Putamen (tissue), 1 donor: ENCODE measurements at regions not wholly inside any gene's neighbourhood (a gene's known extent, or its start where the extent isn't known, plus 50 kb on each side); places are given as distances from the start of the nearest gene placed in this dataset.
A peak's percentile ranks its signal among the peaks of the same experiment; 100 is the strongest.

Experiments used
- DNase-seq: peaks from one replicate; pipeline ENCODE4 v3.0.0-alpha.2; 2016; ENCODE audit warnings: low spot score

DNA sequence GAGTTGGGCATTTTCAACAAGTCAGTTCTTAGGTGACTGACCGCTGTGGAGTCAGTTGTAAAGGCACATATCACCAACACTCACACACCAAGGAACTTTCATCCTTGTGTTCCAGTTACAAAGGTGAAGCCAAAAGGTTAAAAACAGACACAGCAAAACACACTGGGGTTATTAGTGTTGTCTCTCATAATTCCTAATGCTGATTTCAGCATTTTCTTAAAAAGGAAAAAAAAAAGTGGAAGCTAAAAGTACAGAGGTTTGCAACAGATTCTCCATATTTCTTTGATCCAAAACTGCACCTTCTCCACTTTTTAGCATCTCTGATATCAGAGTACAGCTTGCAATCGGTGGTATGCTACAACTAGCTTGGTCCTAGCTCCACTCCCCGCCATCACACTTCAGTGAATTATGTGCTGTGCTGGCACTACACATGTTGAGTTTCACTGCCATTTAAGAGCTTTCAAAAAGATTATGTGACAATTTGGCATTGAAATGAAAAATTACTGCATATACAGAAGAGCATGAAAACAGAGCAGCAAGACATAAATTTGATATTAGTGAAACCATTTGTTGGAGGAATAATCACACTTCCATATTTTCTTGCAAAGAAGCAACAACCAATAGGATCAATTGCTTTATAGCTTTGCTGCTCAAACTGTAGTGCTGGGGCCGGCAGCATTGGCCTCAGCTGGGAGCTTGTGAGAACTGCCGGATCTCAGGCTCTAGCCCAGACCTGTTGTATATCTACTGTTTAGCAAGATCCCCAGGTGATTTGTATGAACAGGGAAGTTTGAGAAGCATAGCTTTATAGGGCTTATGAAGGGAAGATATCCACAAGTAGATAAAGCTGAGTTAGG is 62.3 kb upstream of the DAPL1 start:
- no peak for DNase-seq

DNA sequence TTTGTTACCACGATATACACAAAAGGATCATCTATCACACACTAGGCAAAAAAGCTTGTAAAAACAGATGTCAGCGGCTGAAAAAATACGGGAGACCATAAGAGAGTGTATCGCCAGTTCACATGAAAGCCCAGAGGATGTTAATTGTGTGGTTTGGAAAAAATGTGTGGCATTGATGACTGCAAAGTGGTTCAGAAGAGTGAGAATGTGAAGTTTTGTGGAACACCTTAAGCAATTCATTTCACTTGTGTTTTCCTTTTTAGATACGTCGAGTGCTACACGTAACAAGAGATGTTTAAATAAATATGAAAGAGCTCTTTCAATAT is 61.7 kb upstream of the DAPL1 start:
- no peak for DNase-seq

DNA sequence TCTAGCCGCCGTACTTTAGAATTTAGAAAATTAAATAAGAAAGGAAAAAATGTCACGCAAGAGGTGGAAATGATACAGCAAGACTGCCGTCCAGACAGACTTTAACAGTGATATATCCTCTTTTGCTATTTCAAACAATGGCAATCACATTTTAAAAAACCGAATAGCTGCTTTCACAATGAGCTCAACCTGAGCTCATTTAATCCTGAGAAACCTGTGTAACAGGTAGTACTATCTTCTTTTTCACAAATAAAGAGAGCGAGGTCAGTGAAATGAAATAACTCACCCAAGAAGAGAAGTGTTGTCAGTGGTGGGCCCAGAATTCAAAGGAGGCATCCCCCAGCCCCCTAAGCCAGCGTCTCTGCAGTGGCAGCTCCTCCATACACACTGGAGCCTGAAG is 60.7 kb upstream of the DAPL1 start:
- no peak for DNase-seq

DNA sequence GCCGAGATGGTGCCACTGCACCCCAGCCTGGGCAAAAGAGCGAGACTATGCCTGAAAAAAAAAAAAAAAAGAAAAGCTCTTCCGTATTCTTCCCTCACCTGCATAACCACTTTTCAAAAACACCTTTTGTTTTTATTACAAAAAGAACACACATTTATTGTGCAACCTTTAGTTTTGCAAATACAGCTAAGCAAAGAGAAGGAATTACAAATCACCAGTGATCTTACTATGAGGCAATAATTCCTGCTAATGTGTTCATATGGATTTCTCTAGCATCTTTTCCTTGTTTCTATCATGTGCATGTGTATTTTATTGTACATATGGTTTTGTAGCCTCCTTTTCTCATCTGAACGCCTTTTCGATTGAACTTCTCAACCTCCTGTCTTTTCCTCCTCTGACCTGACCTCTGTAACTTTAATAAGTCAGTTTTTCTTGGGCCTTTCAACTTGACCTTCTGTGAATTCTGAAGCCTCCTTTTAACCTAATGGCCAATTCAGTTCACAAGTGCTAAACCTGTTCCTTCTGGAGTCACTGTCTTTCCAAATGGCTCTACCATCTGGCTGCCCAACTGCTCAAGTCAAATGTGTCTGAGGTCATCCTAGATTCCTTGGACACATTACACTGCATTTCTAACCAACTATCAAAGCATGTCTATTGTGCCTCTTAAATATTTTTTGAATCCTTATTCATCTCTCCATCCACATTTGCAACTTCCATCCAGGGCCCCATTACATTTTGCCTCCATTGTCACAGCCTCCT is 59.1 kb upstream of the DAPL1 start:
- no peak for DNase-seq

DNA sequence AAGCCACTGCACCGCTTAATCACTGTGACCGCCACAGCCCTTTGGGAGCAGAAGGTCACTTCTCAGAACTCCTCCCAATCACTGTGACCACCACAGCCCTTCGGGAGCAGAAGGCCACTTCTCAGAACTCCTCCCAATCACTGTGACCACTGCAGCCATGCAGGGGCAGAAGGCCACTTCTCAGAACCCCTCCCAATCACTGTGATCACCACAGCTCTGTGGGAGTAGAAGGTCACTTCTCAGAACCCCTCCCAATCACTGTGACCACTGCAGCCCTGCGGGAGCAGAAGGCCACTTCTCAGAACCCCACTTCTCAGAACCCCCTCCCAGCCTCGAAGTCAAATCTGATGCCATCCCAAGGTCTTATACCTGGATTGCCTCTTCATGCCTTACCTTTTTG is 56.8 kb upstream of the DAPL1 start:
- DNase-seq = no peak

DNA sequence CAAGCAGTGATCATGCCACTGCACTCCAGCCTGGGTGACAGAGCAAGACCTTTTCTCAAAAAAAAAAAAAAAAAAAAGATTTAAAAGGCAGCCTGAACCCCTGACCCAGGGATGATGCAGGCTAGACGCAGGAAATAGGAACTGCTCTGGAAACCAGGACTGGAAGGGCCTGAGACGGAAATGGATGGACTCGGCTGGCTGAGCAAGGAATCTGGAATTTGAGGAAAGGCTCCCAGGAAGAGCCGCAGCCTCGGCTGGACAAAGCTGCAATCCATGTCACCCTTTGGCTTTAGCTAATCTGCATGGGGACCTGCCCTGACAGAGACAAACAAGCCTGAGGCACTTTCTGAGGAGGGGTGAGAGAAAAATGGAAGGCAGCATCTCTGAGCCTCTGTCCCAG is 55.0 kb upstream of the DAPL1 start:
- no peak for DNase-seq

DNA sequence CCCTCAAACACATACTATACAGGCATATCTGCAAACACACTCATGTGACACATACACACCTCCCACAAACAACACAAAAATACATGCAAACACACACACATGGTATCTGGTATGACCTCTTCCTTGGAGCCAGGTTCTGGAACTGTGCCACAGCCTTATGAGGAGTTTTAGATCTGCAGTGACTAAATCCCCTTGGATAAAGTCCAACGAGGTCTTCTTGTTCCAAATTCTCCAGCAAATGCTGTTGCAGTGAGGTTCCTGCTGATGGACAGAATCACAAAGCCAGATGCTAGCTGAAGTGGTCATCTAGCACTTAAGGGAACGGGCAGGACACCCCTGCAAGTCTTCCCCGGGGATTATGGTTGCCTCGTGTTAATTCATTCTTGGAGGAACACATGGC is 54.5 kb upstream of the DAPL1 start:
- no peak for DNase-seq

DNA sequence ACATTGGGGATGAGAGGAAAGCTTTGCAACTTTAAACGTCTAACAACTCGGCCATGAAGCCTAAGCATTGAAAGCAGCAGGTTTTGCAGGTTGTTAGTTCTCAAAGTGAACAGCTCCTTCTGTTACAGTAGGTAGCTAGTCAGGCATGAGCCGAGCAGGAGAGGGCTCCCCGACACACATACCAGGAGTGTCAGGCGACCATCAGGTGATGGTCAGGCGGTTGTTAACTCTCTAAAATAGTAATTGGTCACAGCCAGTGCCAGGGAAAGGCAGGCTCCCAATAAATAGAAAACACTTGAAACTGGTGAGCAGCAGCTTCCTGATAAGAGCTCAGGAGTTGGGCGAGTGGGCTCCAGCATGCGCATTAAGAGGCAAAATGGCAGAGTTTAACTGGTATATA is 53.5 kb upstream of the DAPL1 start:
- DNase-seq = no peak

DNA sequence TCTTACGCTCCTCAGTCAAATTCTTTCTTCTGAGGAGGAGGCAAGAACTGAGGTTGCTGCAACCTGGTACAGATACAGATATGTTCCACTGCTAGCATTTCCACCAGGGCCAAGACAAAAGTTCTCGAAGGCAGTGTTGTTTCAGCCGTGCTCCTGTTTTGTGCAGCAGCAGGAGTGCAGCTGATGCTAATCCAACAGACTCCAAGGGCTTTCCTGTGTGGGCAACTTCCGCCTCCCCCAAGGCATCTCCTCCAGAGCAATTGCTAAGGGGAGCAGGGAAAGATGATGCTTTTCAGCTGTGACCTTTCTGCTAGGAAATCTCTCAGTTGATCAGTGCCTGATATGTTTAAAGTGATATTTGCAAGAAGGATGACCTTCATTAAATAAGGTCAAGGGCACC is 52.6 kb upstream of the DAPL1 start:
- no peak for DNase-seq

DNA sequence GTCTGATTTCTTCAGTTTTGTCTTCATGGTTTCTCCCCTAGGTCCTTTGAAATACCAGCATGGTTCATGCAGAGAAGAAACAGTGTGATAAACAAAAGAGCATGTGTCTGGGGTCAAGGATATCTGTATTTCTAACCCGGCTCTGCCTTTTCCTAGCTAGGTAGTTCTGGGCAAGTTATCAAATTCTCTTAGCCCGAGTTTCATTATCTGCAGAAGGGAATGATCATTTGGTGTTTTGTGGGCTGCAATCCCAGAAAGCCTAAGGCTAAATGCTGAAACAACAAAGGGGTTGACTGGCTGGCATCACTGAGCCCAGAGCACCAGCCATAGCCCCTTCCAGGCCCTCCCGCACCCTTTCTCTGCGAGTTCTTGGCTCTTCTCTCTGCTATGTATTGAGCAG is 51.7 kb upstream of the DAPL1 start:
- no peak for DNase-seq

DNA sequence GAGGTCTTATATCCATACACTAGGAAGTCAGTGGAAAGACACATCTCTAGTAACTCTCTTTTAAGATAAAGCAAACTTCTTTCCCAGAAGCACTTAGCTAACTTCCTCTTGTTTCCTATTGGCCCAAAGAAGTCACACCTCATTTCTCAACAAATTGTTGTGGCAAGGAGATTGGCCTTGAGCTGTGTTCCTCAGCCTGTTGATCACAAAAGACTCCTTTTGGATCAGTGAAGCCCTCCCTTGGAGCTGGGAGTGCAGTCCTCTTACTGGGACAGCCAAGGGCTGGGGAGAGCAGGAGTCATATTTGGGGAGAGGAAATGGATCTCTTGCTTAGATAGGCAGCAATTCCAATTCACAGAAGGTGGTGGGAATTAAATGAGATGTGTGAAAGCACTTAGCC is 51.2 kb upstream of the DAPL1 start:
- no peak for DNase-seq

DNA sequence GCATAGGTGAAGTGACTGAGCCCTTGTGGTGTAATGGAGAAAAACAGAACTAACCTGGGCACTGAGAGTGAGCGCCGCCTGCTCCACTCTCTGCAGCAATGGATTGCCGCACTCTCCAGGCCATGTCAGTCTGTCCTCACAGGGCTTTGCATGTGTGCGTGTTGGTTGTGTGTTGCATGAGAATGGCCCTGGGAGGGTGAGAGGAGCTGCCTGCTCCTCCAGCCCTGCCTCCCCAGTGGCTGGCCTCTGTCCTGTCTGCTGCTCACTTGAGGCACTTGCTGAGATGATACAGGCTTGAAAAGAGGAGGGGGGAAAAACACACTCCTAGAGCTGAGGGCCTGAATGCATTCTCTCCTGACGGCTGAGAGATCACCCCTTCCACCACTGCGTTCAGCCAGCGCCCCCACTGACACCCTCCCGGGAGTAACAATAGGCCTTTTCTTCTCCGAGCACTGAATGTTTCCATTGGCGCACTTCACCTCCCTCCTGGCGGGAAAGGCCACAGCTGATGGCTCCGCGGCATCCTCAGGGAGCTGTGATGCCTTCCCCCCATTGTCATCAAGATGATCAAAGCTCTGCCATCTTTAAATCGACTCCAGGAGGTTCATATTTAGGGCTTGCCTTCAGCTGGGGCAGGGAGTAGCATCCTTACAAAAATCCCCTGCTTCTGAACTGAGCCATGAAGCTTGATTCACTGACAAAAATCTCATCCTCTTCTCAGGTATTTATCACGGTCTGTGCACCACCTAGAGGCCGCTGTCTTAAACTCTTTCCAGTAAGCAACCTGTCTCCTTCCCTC is 49.9 kb upstream of the DAPL1 start:
- peak; percentile 75 for DNase-seq
